GM18505 (cell line): ENCODE measurements at regions not wholly inside any gene's neighbourhood (a gene's known extent, or its start where the extent isn't known, plus 50 kb on each side); places are given as distances from the start of the nearest gene placed in this dataset.

Source experiments
- ATAC-seq: cut with Tn5 transposase; IDR thresholded peaks from one replicate; pipeline ENCODE4 v1.9.1; 2021; ENCODE audit not compliant: unreplicated experiment
- POLR2A ChIP-seq: IDR thresholded peaks from 4 replicates; pipeline ENCODE4 v1.6.1; 2011; ENCODE audit warnings: borderline replicate concordance; ENCODE audit not compliant: insufficient read depth, insufficient read length; ENCODE audit errors: extremely low read depth

DNA sequence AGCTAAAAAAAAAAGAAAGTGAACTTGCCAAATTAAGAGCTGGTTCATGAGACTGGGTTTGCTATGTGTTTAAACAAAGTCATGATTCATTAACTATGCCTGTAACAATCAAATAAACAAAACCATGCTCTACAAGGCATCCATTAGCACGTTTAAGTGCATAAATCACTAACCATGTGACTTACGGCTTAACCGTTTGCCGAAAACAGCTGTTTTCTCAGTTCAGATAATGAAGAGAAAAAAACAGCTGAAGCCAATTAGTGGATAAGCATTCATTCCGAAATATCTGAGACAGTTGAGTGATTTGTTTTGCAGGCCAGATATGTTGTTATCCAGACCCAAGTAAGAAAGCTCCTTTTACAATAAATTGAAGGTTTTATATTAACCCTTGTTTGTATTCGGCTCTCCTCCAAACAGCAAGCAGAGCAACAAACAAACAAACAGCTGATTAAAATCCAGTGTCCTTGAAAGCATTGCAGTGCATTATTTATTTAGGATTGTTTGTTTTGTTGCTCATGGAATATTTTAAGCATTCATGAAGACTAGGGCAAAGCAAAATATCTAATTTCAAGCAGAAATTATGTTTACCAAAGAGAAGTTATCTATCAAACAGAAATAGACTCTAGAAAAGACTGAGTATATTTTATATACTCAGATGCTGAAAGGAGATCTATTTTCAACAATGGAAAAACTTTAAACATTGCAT, 343.5 kb downstream of the RFPL4B start:
- ATAC-seq, result no peak

DNA sequence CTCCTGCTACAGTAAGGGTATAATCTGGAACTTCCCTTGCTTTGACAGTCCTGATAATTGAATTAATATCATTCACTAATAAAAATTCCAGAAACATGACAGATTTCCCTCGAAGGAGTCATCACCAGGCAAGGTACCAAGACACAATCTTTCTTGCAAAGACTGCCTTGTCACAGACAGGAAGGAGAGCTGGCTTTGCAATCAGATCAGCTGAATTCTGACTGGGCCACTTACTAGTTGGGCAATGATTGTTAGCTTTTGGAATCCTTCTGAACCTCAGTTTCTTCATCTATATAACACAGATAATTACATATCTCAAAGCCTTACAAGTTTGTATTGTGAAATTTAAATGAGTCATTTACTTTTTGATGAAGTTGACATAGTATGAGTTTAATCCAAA, 344.2 kb downstream of the RFPL4B start:
- no peak for TF ChIP-seq POLR2A
- ATAC-seq, result no peak

More for the DNA sequence above, 343.5 kb downstream of the RFPL4B start:
- TF ChIP-seq POLR2A, result no peak

DNA sequence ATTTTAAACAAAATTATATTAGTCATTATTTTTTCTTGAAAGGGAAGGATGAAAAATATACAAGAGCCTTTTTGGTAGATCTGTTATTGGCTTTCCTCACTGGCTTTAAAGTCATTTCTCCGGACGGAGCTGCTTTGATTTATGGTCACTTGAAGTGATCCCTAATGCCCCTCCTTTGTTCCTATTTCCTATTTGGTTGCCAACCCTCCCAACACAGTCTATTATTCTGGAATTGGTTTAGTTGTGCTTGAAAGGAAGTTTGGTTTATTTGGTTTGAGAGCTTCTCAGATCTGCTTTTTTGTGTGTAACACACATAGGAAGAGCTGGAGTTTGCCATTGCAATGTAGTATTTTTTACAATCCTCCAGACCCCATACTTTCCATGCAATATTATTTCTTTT, 347.9 kb downstream of the RFPL4B start:
- no peak for TF ChIP-seq POLR2A
- ATAC-seq, result no peak

DNA sequence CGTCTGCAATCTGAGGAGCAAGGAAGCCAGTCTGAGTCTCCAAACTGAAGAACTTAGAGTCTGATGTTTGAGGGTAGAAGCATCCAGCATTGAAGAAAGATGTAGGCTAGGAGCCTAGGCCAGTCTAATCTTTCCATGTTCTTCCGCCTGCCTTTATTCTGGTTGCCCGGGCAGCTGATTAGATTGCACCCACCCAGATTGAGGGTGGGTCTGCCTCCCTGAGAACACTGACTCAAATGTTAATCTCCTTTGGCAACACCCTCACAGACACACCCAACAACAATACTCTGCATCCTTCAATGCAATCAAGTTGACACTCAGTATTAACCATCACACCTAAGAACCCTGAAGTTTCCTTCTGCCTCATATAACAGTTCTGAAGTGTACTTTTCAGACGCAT, 350.1 kb downstream of the RFPL4B start:
- no peak for ATAC-seq
- no peak for TF ChIP-seq POLR2A

DNA sequence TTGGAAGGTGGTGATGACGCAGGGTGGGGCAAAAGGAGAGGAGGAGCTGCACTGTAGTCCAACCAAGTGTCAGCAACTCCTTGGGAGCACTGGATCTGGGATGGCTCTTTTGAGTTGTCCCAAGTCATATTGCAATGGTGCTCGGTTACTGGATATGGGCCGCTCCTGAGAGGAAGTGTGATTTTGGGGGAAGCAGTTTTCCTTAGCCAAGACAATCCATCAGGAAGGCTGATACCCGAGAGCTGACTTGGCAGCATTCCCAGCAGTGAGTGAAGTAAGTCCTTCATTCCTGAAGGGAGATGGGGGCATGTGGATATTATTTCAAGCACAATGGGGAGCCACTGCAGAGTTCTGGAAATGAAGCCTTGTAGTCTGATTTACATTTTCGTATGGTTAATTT, 354.1 kb downstream of the RFPL4B start:
- ATAC-seq, result no peak

DNA sequence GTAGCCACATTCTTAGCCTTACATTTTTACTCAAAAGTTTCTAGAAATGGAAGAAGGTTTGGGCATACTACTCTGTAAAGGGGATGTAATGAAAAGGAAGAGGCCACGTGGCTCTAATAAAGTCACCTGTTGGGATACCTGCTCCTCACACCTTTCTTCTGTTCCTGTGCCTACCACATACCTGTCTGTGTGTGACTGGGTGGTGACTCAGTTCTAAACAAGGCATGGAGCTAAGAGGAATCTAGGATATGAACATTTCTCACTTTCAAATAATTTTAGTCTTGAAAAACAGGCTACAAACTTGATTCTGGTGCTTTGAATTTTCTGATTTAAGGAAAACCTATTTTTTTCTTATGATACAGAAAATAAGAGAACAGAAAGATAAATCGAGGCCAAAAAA, 363.6 kb downstream of the RFPL4B start:
- TF ChIP-seq POLR2A, result no peak

More for the DNA sequence above, 354.1 kb downstream of the RFPL4B start:
- TF ChIP-seq POLR2A, result no peak

DNA sequence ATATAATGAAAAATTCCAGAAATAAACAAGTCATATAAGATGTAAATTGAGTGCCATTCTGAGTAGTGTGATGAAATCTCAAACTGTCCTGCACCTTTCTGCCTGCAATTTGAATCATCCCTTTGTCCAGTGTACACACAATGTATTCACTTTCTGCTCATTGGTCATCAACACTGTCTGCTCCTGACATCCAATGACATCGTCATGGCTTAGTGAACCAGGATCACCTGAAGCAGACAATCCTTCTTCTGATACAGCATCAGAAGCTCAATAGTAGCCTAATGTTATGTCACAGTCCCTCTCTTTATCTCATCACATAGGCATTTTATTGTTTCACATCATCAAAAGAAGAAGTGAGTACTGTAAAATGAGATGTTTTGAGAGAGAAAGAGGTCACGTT, 366.3 kb downstream of the RFPL4B start:
- TF ChIP-seq POLR2A, result no peak
- no peak for ATAC-seq

More for the DNA sequence above, 363.6 kb downstream of the RFPL4B start:
- no peak for ATAC-seq

DNA sequence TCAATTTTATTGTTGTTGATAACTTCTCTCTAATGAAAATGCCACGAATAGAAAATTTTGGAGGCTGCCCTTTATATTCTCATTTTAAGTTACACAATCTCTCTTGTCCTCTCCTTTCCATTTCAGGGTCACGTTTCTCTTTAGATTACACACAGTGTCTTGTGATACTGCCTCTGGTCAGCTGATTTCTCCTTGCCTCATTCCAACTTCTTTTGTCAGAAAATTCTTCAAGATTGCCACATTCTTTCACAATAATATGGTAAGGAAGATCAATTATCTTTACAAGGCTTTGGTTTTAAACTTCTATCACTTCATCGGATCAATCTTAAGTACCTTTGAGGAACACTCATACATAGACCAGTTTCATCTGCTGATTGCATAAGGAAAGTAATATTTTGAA, 370.3 kb downstream of the RFPL4B start:
- ATAC-seq, result no peak
- no peak for TF ChIP-seq POLR2A

DNA sequence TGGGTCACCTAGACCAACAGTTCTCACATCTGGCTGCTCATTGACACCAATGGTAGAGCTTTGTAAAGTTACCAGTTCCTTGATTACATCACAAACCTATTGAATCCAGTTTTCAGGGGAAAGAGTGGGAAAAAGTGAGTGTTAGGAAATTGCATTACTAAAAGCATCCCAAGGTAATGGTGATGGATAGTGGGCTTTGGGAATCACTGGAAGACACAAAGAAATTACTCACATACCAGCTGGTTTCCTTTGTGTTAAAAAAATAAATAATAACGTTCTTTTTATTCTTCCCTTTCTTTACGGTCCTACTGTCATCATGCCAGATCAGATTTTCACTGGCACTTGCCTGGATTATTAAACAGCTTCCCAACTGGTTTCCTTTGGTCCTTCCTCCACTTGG, 370.7 kb downstream of the RFPL4B start:
- no peak for TF ChIP-seq POLR2A
- no peak for ATAC-seq

DNA sequence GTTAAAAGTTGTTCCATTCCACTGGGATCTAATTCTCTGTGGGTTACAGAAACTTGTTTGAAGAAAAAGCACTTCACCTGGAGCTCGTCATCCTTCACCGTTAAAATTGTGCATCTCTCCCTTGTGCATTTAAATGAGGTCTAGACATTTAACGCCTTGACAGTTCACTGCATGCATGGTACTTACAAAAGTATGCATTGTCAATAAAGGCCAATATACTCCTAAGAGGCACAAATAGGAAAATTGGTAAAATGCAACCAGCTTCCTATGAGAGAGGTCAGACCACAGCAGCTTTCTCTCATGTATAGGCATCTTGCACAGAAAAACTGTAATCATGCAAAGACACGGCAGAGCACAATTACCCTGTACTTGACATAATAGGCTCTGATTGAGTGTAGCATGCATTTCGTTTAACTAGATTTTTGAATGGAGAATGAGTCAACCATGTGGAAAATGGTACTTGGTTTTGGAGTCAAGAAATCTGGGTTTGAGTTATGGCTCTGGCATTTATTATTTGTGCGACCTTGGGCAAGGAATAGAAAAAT, 378.5 kb downstream of the RFPL4B start:
- TF ChIP-seq POLR2A, result no peak
- no peak for ATAC-seq

DNA sequence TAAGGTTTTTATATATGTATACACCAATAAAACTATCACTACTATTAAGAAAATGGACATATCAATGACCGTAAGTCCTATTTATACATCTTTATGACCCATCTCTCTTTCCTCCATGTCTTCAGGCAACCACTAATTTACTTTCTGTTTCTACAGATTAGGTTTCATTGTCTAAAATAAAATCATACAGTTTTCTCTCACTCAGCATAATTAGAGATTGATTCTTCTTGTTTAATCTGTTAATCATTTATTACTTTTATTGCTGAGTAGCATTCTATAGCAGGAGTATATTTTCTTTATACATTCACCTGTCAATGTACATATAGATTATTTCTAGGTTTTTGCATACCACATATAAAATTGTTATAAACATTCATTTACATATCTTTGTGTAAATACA, 388.0 kb downstream of the RFPL4B start:
- TF ChIP-seq POLR2A, result no peak
- no peak for ATAC-seq

DNA sequence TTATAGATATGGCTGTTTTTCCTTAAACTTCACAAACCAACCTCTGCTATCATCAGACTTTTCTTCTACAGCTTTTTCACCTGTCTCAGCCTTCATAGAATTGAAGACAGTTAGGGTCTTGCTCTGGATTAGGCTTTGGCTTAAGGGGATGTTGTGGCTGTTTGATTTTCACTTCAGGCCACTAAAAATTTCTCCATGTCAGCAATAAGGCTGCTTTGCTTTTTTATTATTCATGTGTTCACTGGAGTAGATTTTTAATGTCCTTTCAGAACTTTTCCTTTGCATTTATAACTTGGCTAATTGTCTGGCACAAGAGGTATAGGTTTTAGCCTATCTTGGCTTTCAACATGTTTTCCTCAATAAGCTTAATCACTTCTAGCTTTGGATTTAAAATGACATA, 392.6 kb downstream of the RFPL4B start:
- ATAC-seq, result no peak
- no peak for TF ChIP-seq POLR2A

DNA sequence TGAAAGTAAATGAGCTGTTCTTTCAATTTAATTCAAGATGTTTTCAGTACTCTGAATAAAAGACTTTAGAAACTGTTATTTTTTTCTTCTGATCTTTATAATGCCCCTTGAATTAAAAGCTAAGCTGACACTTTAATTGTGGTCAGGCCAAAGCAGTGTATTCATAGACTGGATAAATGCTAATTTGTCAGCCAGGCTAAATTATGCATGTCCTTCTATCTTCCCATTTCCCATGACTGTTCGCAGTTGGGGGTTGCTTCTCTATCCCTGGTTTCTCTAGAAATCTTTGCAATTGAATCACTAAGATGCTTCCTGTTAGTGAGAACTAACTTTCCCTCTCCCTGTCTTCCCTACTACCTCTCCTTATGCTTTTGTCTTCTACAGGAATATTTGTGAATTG, 396.2 kb downstream of the RFPL4B start:
- TF ChIP-seq POLR2A, result no peak
- ATAC-seq, result no peak

DNA sequence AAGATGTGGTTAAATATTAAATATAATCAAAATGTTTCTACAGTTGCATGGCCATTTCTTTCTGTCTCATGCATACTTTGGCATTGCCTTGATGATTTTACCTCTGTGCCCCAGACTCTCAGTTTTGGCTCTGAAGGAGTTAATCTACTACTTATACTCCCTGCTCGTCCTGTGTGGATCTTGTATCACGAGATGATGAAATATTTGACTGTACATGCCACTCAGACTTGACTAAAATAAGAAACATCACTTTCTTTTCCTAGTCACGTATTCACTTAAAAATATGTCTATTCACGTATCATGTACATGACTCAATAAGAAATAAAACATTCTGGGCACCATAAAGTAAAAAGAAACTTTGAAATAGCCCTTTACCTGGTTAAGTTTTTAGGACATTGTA, 397.7 kb downstream of the RFPL4B start:
- TF ChIP-seq POLR2A, result no peak

More for the DNA sequence above, 397.7 kb downstream of the RFPL4B start:
- ATAC-seq, result no peak
